Panc1 (cell line): ENCODE measurements at regions not wholly inside any gene's neighbourhood (a gene's known extent, or its start where the extent isn't known, plus 50 kb on each side); places are given as distances from the start of the nearest gene placed in this dataset.

ENCODE experiments used
- ATAC-seq: fragments of 200-7000 bp; cut with Tn5 transposase; 2 replicates; pipeline ENCODE4 v1.9.1; 2020; ENCODE audit warnings: mild to moderate bottlenecking, moderate library complexity
- BruUV-seq: library from RNA; stranded (reverse); fragments of 400-500 nt; replicated peaks from 2 replicates; lab custom pipeline; 2021; lab: Mats Ljungman, UMichigan
- CTCF ChIA-PET: fragments of 300-600 bp; sonication (Branson Sonifier 250); formaldehyde crosslinking; loops from one replicate; lab custom pipeline; 2022; ENCODE audit warnings: antibody characterized with exemption; lab: Charles Lee
- POLR2A ChIA-PET: fragments of 300-600 bp; sonication (Branson Sonifier 250); formaldehyde crosslinking; loops from one replicate; lab custom pipeline; 2022; ENCODE audit warnings: antibody characterized with exemption; lab: Charles Lee
- DNase-seq: peaks from one replicate; pipeline ENCODE4 v3.0.0-alpha.2; 2010; ENCODE audit warnings: low read depth, low spot score
- H3K27ac ChIP-seq: 2 replicates; pipeline ENCODE4 v1.5.1; 2011; ENCODE audit warnings: mild to moderate bottlenecking, low read length, inconsistent platforms
- H3K27me3 ChIP-seq: fragments of 200-500 bp; sonication (Bioruptor generic); 2 replicates; pipeline ENCODE4 v1.6.0; 2014; ENCODE audit warnings: low read length, inconsistent platforms; ENCODE audit not compliant: control insufficient read depth, insufficient read depth
- H3K36me3 ChIP-seq: fragments of 200-500 bp; sonication (Bioruptor generic); 2 replicates; pipeline ENCODE4 v1.5.1; 2014; ENCODE audit warnings: inconsistent platforms, mild to moderate bottlenecking, low read length, moderate library complexity; ENCODE audit not compliant: control insufficient read depth, insufficient read depth
- H3K4me1 ChIP-seq: 2 replicates; pipeline ENCODE4 v1.5.1; 2011; ENCODE audit warnings: inconsistent platforms, mild to moderate bottlenecking, low read length, moderate library complexity; ENCODE audit not compliant: control insufficient read depth, insufficient read depth
- H3K4me3 ChIP-seq, 2 experiments: 2 replicates each; pipeline ENCODE4 v1.5.1; 2011 to 2012; ENCODE audit warnings: low read depth in 2 of 2, low read length in 2 of 2, mild to moderate bottlenecking in 2 of 2, inconsistent platforms in 1 of 2, moderate library complexity in 1 of 2
- H3K9me3 ChIP-seq: fragments of 200-500 bp; sonication (Bioruptor generic); 2 replicates; pipeline ENCODE4 v1.5.1; 2014; ENCODE audit warnings: low read depth, mild to moderate bottlenecking, inconsistent platforms, low read length, moderate library complexity; ENCODE audit not compliant: control insufficient read depth, insufficient read depth
- CTCF ChIP-seq: fragments of 450-650 bp; IDR thresholded peaks from 2 replicates; pipeline ENCODE4 v1.5.1; 2017; ENCODE audit warnings: mild to moderate bottlenecking
- POLR2AphosphoS5 ChIP-seq: IDR thresholded peaks from 2 replicates; pipeline ENCODE4 v1.6.1; 2012; ENCODE audit warnings: mild to moderate bottlenecking, low read depth, low read length, moderate library complexity
- SIN3A ChIP-seq: IDR thresholded peaks from 2 replicates; pipeline ENCODE4 v1.6.1; 2012; ENCODE audit warnings: low read depth, mild to moderate bottlenecking, low read length, moderate library complexity, borderline replicate concordance; ENCODE audit not compliant: insufficient read depth
- TCF7L2 ChIP-seq: IDR thresholded peaks from 2 replicates; pipeline ENCODE4 v1.6.1; 2011; ENCODE audit warnings: mild to moderate bottlenecking, low read depth, low read length, inconsistent platforms
- in situ Hi-C: cut with HindIII; loops from 2 replicates; pipeline ENCODE4 v1.10.0; 2016; ENCODE audit warnings: low sequenced_read_pairs, low pct_unique_long_range_greater_than_20kb
- intact Hi-C: fragments of 100-400 bp; cut with micrococcal nuclease; formaldehyde crosslinking; loops from one replicate; pipeline ENCODE4 v1.10.0; 2022; ENCODE audit not compliant: unreplicated experiment
- TF ChIP-seq, protein P1 (sequence below), 2 experiments: IDR thresholded peaks; 2 replicates each; pipeline ENCODE4 v1.6.1; 2011 to 2012; ENCODE audit warnings: low read depth in 2 of 2, control low read depth in 1 of 2, low read length in 1 of 2, mild to moderate bottlenecking in 1 of 2, moderate library complexity in 1 of 2; ENCODE audit not compliant: insufficient read depth in 1 of 2

DNA sequence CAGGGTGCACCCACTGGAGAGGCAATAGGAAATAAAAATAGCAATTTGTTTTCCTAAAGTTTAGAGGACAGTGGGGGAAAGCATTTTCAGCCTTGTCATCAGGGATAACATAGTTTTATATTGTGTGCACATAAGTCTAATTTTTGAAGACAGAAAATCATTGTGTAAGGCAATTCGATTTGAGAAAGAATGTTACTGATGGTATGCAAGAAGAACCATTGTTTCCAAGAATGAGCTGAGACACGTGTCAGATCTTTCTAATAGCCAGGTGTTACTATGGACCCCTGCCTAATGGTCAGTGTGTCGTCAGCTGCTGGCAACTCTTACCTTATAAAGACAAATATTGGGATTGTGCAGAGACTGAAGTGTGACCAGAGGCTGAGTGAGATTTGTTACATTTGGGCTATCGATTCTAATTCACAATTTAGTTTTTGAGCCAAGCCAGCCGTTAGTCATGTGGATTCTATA lies 67.1 kb upstream of the PPP2R2B start:
- ChIA-PET POLR2A (no interaction called here), CTCF (interaction anchor here (0.6 kb wide), 1 partner anchor 214 kb away, joined by 3 read pairs; no protein-coding TSS in a partner anchor)
- Histone ChIP-seq H3K27ac (no peak overlapping the region), H3K4me1 (no peaks in the 10 kb centered on the region), H3K4me3 (no peak overlapping the region), H3K36me3 (no peaks in the 10 kb centered on the region), H3K27me3 (no peaks in the 10 kb centered on the region), H3K9me3 (no peaks in the 10 kb centered on the region)
- TF ChIP-seq POLR2AphosphoS5, result no peak
- intact Hi-C loops, result no loop called here
- in situ Hi-C loops, result no loop called here
- DNase-seq, result no peak
- no peak for ATAC-seq
- no TSS peak for BruUV-seq

DNA sequence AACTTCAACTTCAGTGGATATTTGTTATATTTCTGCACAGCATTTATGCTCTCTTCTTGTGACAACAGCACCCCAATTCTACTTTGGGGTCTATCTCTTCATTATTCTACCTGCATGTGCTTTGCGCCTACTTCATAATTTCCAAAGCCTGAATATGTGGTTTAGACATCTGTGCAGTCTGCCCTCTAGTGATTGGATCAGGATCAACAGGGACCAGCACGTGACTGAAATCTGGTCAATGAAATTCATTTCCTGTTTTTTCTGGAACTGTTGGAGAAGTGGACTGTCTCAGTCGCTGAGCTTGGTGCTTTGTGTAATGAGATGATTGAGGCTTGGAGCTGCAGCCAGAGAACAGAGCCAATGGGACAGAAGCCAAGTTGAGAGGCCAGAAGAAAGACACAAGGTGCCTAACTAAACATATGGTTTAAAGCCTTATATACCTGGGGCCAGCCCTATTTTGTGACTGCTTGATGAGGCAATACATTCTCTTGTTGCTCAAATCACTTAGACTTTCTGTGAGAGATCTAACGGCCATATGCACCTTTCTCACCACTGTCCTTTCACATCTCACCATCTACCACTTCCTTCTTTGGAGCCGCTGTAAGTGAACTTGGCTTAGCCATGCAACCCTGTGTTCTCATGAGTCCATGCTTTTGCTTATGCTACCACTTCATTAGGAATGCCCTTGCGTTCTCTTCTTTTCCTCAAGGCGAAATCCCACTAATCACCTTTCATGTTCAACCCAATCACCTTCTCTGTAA lies 68.8 kb upstream of the PPP2R2B start:
- no TSS peak for BruUV-seq
- no peak for DNase-seq

More for the DNA sequence above, 68.8 kb upstream of the PPP2R2B start:
- CTCF ChIA-PET, result no interaction called here
- in situ Hi-C loops, result no loop called here
- peak; percentile 51 for TF ChIP-seq CTCF
- no peak for TF ChIP-seq POLR2AphosphoS5
- no peak for TF ChIP-seq SIN3A
- TF ChIP-seq TCF7L2, result no peak
- TF ChIP-seq, protein P1, sequence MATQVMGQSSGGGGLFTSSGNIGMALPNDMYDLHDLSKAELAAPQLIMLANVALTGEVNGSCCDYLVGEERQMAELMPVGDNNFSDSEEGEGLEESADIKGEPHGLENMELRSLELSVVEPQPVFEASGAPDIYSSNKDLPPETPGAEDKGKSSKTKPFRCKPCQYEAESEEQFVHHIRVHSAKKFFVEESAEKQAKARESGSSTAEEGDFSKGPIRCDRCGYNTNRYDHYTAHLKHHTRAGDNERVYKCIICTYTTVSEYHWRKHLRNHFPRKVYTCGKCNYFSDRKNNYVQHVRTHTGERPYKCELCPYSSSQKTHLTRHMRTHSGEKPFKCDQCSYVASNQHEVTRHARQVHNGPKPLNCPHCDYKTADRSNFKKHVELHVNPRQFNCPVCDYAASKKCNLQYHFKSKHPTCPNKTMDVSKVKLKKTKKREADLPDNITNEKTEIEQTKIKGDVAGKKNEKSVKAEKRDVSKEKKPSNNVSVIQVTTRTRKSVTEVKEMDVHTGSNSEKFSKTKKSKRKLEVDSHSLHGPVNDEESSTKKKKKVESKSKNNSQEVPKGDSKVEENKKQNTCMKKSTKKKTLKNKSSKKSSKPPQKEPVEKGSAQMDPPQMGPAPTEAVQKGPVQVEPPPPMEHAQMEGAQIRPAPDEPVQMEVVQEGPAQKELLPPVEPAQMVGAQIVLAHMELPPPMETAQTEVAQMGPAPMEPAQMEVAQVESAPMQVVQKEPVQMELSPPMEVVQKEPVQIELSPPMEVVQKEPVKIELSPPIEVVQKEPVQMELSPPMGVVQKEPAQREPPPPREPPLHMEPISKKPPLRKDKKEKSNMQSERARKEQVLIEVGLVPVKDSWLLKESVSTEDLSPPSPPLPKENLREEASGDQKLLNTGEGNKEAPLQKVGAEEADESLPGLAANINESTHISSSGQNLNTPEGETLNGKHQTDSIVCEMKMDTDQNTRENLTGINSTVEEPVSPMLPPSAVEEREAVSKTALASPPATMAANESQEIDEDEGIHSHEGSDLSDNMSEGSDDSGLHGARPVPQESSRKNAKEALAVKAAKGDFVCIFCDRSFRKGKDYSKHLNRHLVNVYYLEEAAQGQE (IDR thresholded peaks at IDR 0.05; ENCODE audit: insufficient read depth in 1 of 2, low read depth in 2 of 2, low read length in 1 of 2), result no peak
- Histone ChIP-seq H3K4me3 (no peak overlapping the region), H3K27ac (no peak overlapping the region), H3K4me1 (no peaks in the 10 kb centered on the region), H3K9me3 (no peaks in the 10 kb centered on the region), H3K27me3 (no peaks in the 10 kb centered on the region), H3K36me3 (no peaks in the 10 kb centered on the region)
- no peak for ATAC-seq
- intact Hi-C loops, result no loop called here
- POLR2A ChIA-PET, result no interaction called here
